ENCODE measurements at regions not wholly inside any gene's neighbourhood (a gene's known extent, or its start where the extent isn't known, plus 50 kb on each side); places are given as distances from the start of the nearest gene placed in this dataset.
"Not testable (repeated sequence)": the region's sequence is repeated elsewhere in the genome, so short reads cannot be mapped to it uniquely, and the experiment has no call there.

DNA sequence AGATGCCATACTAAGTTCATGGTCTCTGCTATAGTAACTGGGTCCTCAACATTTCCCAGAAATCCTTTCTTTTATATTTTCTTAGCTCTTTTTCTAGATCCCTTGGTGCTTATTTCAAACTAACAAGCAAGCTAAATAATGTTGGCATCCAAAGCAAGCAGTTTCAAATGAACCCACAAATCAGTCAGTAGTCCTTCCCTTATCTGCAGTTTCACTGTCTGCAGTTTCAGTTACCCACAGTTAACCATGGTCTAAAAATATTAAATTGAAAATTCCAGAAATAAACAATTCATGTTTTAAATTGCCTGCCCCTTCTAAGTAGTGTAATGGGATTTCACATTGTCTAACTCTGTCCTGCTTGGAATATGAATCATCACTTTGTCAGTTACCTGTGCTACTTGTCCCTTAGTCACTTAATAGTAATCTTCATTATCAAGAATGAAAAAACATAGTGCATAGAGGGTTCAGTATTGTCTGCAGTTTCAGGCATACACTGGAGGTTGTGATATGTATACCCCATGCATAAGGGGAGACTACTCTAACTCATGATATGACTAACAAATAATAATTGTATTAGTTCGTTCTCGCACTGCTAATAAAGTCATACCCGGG, 633.7 kb downstream of the MECOM start:
- DNase-seq (ENCODE audit: low read depth in 3 of 3, low spot score in 2 of 3), result no peak

DNA sequence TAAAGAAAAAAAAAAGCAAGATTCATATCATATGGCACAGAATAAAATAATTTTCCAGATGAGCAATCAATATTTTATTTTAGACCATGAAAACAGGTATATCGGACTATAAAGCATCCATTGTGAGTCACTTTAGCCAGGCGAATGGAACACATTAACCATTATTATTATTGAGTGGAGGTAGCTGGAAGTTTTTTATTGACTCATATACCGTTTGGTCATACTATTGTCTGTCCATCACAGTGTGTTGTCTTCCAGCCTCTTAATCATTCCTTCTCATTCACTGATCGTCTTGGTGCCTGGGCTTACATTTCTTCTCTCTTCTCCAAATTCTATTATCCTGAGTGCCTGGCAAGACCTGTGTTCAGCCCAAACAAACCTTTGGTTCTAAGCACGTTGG, 634.8 kb downstream of the MECOM start:
- no peak for DNase-seq (ENCODE audit: low read depth in 3 of 3, low spot score in 2 of 3)

DNA sequence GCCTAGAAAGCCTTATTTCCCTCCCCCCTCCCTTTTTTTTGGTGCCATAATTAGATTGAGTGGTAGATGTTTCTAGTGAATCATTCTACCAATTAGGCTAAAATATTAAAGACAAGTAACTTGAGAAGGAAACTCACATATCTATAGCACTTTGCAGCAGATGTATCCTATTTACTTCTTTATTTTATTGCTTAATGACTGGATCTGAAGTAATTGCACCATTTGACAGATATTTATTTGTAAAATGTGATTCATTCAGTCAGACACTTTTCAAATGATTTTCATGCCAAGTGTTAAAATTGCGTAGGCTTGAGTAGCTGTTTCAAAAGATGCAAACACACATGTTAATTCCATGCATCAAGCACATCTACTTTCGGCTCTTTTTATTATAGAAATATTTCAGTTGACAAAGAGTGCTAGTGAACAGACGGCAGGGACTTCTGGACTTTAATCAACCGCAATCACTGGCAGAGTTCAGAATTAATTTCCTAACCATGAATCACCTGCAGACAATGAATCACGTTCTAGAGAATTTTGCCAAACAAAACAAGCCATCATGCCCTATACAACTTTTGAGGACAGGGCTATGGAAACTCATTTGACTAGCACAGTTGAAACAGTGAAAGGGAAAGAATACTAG, 636.8 kb downstream of the MECOM start:
- peak in 1 of 3 donors; percentile 2 for DNase-seq (ENCODE audit: low read depth in 3 of 3, low spot score in 2 of 3)

DNA sequence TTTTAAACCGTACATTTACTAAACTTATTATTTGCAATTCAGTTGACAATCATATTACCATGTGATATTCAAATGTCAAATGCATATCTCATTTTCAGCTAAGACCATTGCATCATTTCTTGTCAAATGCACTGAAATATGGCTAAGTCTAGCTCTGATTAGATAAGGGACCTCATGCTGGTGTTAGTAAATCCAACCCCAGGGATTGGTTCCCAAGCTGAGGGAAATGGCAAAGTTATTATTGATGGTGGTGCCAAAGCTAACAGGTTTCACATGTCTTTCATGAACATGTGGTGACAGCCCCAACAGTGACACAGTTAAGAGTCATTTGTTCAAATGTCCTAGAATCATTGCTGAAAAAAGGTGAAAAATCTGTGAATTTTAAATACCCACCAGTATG, 641.1 kb downstream of the MECOM start:
- DNase-seq (ENCODE audit: low read depth in 3 of 3, low spot score in 2 of 3), result no peak

DNA sequence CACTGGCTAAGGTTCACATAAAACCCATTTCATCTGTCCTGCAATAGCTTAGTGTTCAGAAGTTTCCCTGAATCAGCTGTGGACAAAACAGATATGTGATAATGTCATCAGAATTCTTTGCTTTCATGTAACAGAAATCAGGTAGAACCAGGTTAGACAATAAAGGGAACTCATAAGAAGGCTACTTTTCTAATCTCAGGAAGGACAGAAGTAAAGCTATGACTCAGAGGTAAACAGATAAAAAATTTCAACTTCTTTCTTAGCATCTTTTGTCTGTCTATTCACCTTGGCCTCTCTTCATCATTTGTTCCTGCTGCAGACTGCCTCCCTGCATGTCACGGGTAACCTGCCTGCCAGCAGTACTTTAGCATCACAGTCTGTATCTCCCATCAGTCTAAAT, 643.1 kb downstream of the MECOM start:
- DNase-seq (ENCODE audit: low read depth in 3 of 3, low spot score in 2 of 3), result no peak

DNA sequence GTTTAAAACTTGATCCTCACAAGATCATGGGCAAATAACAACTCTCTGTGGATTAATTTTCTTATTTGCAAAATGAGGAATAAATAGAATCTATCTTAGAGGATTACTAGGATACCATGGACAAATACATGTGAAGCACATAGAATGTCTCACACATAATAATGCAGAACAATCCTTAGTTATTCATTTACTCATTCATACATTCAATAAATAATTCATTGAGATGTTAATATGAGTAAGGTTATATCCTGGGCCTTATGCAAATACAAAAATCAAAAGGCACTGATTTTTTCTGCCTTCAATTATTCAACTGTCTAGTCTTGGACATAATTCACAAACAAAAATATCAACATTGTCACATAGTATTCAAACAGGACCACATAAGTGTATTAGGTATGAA, 654.1 kb downstream of the MECOM start:
- DNase-seq (ENCODE audit: low read depth in 3 of 3, low spot score in 2 of 3), result no peak

DNA sequence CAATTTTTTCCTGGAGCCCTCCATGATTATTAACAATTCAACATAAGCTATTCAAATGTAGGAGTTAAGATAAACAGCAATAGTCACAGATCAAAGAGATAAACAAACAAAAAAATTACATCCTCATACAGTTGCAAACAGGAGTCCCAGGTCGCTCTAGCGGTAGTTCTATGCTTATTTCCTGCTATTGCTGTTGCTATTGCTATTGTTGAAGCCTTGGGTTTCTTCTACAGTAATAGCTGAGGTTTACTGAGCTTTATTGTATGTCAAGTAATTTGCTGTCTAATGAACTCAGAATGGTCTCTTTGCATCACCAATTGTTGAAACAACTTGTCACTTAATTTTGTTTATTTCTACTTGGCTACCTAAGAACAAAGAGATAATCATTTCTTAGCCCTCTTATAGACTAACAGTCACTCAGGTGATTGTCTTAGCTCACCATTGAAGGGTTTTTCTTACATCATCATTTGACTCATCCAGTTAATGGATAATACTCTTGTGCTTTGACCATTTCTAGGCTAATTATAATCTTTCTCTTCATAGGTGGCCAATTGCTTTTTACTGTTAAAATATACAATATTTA, 654.6 kb downstream of the MECOM start:
- DNase-seq (ENCODE audit: low read depth in 3 of 3, low spot score in 2 of 3), result no peak

DNA sequence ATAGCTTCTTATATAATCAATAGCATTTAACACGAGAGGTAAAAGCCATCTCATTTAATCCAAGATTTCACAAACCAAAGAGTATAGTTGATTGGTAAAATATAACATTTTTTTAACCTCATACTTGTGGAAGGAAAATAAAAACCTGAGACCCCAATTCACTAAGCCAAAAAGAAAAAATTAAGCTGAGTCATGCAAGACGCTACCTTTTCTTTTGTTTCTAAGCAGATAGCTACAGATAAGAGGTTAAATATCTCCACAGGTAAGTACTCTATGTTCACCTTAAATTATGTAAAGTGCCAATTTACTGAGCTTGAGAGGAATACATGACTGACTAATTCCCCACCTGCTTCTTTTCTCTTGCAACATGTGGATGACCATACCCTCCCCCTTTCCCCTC, 656.4 kb downstream of the MECOM start:
- DNase-seq (ENCODE audit: low read depth in 3 of 3, low spot score in 2 of 3), result no peak

DNA sequence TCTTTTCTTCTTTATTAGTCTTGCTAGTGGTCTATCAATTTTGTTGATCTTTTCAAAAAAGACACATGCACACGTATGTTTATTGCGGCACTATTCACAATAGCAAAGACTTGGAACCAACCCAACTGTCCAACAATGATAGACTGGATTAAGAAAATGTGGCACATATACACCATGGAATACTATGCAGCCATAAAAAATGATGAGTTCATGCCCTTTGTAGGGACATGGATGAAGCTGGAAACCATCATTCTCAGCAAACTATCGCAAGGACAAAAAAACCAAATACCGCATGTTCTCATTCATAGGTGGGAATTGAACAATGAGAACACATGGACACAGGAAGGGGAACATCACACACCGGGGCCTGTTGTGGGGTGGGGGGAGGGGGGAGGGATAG, 657.1 kb downstream of the MECOM start:
- DNase-seq (ENCODE audit: low read depth in 3 of 3, low spot score in 2 of 3), result not testable (repeated sequence)

DNA sequence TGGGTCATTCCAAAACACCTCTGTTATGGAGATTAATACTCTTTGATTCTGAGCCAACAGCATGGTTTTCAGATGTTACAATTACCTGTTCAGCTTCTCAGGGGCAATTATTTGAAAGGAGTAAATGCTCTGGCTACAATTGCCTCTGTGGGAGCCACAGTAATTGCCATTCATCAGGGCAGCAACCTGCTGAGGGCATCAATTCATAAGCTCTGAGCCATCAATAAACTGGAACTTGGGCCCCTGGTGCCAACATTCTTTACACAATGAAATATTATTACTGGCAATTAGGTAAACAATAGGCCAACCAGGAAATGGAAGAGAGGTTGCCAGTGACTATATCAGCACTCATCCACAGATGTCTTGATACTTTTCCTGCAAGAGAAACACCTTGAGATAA, 660.8 kb downstream of the MECOM start:
- no peak for DNase-seq (ENCODE audit: low read depth in 3 of 3, low spot score in 2 of 3)

DNA sequence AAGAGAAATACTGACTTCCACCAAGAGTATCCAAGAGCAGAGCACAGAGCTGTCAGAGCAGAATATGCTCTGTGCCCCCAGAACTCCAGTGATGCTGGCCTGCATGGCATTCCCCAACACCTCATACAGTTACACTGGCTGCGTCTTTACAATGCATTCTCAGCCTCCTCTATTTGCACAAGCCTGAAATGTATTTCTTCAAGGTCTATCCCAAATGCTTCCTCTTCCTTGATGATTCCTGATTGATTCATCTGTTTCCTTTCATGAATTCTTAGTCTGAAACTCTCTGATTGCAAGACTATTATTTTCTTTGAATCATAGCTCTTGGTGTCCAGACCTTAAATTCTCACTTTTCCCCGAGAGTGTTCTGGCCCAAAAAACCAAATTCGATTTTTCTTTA, 664.7 kb downstream of the MECOM start:
- DNase-seq (ENCODE audit: low read depth in 3 of 3, low spot score in 2 of 3), result no peak

DNA sequence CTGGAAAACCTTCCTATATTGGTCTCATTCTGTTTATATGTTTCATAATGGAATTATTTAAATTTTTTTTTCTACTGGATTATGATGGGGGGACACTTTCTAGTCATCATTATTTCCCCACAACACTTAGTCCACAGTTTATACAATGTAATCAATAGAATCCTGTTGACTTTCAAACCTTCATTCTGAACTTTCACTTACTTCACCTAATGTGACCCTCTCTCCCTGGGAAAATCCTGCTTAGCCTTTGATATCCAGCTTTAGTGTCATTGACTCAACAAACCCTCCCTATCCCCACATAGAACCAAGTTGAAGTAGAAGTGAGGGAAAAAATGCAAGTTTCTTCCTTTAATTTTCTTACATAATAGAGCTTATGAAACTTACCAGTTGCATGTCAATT, 666.0 kb downstream of the MECOM start:
- no peak for DNase-seq (ENCODE audit: low read depth in 3 of 3, low spot score in 2 of 3)

DNA sequence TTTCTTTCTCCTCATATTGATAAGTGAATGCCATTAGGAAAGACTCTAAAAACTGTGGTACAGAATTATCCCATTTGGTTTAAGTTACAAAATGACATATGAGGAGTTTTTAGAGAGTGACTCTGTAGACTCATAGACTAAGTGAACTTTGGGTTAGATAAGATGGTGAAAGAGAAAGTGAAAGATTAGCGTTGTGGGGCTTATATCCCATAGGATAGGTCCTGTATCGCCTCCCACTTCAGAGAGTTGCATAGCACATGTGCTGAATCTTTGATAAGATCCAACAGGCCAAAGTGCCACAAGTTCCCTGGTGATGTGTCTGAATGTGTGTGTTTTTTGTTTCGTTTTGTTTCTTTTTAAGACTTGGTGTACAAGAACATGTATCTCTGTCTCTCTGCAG, 666.9 kb downstream of the MECOM start:
- no peak for DNase-seq (ENCODE audit: low read depth in 3 of 3, low spot score in 2 of 3)

DNA sequence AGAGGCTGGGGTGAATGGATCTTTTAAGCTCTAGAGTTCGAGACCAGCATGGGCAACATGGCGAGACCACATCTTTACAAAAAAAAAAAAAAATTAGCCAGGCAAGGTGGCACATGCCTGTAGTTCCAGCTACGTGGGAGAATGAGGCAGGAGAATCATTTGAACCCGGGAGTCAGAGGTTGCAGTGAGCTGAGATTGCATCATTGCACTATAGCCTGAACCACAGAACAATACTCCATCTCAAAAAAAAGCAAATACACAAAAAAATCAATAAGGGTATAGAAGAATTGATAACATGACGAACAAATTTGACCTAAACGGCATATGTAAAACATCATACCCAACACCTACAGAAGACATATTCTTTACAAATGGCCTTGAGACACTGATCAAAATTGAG, 668.4 kb downstream of the MECOM start:
- DNase-seq (ENCODE audit: low read depth in 3 of 3, low spot score in 2 of 3), result no peak

DNA sequence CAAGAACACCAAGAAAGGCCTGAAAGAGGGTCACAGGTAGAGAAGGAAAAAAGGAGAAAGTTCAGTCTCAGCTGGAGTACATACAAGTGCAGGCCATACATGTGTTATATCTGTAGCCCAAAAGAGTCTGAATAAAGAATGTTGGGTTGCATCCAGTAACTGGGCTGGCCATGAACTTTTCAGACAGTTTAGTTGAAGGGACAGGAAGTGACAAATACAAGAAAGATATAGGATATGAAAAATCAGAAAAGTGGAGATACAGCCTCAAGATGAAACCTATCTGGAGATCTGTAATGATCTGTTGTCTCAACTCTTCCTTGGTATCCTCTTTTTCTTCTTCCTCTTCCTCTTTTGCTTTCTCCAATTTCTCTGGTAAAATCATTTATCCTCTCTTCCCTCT, 671.7 kb downstream of the MECOM start:
- no peak for DNase-seq (ENCODE audit: low read depth in 3 of 3, low spot score in 2 of 3)

DNA sequence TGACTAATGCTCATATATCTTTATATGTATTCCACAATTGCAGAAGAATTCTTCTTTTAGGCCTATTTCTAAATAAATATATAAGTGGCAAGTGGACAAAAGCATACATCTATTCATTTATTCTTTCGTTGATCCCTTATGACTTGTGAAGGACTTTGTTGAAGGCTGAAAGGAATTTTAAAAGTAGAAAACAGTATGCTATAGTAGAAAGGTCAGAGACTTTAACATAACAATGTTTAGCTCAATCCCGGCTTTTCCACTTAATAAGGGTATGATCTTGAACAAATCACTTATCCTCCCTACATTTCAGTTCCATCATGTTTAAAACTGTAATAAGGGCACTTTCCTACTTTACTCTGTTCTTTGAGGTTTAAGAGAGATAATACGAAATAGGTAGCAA, 672.9 kb downstream of the MECOM start:
- DNase-seq (ENCODE audit: low read depth in 3 of 3, low spot score in 2 of 3), result no peak

DNA sequence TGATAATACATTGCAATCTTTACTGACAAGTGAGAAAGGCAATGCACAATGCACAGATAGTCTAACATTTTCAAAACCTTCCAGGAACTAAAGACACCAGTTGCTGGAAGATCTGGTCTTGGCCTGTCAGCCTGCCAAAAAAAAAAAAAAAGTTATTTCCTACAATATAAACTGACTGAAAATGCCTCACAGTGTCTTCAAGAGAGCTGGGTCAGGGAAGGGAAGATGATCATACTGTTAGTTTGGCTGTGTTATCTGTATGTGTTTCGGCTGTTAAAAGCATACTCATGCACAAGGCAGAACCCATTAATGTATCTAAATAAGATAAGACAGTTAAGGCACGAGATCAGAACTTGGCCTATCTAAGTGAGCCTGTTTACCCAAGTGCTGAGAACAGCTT, 673.4 kb downstream of the MECOM start:
- no peak for DNase-seq (ENCODE audit: low read depth in 3 of 3, low spot score in 2 of 3)

DNA sequence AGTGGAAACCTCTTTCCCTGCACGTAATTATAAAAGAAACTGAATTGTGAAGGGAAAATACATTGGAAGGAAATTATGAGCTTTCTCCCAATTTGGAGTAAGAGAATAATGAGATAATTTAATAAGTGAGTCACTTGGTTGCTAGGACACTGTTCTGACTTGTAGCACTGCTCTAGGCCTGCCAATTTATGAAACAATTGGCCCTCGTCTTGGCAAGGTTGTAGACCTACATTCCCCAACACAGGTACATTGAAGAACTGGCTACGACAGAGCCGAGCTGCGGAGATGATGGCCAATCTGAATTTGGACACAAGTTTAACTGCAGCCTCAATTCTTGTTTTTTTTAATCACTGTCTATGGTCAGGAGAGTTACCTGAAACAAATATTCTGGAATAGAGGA, 674.1 kb downstream of the MECOM start:
- DNase-seq (ENCODE audit: low read depth in 3 of 3, low spot score in 2 of 3), result no peak

DNA sequence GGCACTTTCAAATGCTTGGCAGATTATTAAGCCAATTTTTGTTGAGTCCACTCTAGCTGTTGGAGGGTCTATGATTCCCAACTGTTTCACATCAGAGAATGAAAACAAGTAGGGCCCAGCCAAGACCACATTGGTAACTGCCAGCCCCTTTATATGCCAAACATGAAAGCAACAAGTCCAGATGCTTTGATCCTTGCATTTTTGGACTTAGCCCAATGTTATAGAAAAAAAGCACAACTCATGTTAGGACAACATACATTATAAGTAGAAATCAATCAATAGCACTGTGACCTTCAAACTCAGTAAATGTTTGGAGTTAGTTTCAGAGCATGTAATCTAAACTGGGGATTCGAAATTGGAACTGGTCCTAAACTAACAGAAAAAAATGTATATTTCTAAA, 674.7 kb downstream of the MECOM start:
- no peak for DNase-seq (ENCODE audit: low read depth in 3 of 3, low spot score in 2 of 3)

DNA sequence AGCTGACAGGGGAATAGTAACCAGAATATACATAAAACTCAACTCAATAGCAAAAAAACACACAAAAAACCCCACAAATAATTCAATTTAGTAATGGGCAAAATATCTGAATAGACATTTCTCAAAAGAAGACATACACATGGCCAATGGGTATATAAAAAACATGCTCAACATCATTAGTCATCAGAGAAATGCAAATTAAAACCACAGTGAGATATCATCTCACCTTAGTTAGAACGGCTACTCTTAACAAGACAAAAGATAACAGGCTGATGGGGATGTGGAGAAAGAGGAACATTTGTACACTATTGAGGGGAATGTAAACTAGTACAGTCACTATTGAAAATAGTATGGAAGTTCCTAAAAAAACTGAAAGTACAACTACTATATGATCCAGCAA, 678.6 kb downstream of the MECOM start:
- DNase-seq (ENCODE audit: low read depth in 3 of 3, low spot score in 2 of 3), result no peak

DNA sequence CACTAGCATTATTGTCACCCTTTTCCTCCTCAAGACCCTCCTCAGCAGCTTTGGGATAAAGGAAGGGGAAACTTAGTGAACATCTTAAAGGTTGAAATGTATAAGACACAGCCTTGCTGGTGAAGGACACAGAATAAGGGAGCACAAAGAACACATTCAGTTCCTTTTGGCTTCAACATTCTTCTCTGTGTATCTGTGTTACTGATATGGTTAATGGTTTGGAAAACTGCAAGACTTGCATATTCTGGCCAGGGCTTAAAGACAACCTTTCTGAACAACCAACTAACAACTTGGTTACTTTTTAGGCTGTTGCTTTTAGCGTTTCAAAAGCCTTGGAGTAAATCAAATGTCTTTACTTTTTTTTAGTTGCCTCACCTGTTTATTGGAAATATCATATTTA, 680.5 kb downstream of the MECOM start:
- DNase-seq (ENCODE audit: low read depth in 3 of 3, low spot score in 2 of 3), result no peak

DNA sequence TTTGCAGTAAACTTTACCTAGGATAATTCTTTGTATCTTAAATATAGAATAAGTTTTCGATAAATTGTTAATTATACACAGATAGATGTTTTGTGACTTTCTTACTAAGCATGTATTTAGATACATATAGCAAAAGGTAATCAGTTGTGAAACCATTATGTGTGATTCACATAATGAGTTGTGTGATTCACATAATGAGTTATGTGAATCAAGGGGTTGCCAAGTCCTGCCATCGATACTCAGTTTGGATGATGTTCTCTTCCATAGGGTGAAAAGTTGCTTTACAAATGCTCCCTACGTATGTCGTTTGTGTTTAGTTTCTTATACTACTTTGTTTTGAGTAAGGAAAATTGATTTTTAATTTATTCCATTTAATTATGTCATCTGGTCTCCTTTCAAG, 682.1 kb downstream of the MECOM start:
- no peak for DNase-seq (ENCODE audit: low read depth in 3 of 3, low spot score in 2 of 3)
